Uterus (tissue), 2 donors: ENCODE measurements at regions not wholly inside any gene's neighbourhood (a gene's known extent, or its start where the extent isn't known, plus 50 kb on each side); places are given as distances from the start of the nearest gene placed in this dataset.

Source experiments
- CTCF ChIP-seq, 4 experiments: fragments of 200-600 bp in 2 of 4; fragments of 450-650 bp in 2 of 4; sonication (generic) in 2 of 4; IDR thresholded peaks; one replicate each; pipeline ENCODE4 v1.5.1; 2016 to 2019; ENCODE audit warnings: antibody characterized with exemption in 4 of 4, mild to moderate bottlenecking in 2 of 4, moderate library complexity in 1 of 4
- POLR2A ChIP-seq, 2 donors: fragments of 450-650 bp; IDR thresholded peaks; one replicate each; pipeline ENCODE4 v1.6.1; 2016; ENCODE audit warnings: antibody characterized with exemption in 2 of 2, mild to moderate bottlenecking in 1 of 2, moderate library complexity in 1 of 2

GRCh38 chr4:123651536-123652180 lies 255.1 kb downstream of the SPRY1 start:
- TF ChIP-seq CTCF (IDR thresholded peaks at IDR 0.05) (no peak), POLR2A (IDR thresholded peaks at IDR 0.05) (no peak)
